ENCODE measurements at regions not wholly inside any gene's neighbourhood (a gene's known extent, or its start where the extent isn't known, plus 50 kb on each side); places are given as distances from the start of the nearest gene placed in this dataset.

DNA sequence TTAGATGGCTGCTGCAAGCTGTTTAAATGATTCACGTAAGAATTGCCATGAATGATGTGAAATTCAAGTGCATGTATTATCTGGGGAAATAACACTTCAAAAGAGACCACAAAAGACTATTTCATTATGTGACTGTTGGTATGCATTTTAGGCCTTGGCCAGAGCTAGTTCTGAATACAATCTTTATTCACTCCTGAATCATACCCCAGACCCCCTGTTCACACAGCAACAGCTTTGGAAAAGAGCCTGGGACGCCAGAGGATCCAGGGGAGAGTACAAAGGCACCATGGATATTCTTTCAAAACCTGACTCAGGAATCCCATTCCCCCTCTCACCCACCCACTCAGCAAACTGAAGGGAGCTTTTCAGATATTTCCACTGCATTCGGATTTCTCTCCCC is 377.1 kb upstream of the DPP6 start:
- DNase-seq (ENCODE audit: low spot score) (no peak), ATAC-seq (no peak)
- Mint-ChIP-seq H3K27ac (no peak overlapping the region), H3K4me1 (no peaks in the 10 kb centered on the region), H3K4me3 (no peak overlapping the region), H3K27me3 (ENCODE audit: low read depth) (peaks cover 11% of the 10 kb centered on the region), H3K9me3 (peaks cover 51% of the 10 kb centered on the region), H3K36me3 (peaks cover 43% of the 10 kb centered on the region)
- ChIA-PET CTCF (no interaction called here), POLR2A (no interaction called here)
- TF ChIP-seq, protein P1, sequence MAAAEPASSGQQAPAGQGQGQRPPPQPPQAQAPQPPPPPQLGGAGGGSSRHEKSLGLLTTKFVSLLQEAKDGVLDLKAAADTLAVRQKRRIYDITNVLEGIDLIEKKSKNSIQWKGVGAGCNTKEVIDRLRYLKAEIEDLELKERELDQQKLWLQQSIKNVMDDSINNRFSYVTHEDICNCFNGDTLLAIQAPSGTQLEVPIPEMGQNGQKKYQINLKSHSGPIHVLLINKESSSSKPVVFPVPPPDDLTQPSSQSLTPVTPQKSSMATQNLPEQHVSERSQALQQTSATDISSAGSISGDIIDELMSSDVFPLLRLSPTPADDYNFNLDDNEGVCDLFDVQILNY (CRISPR knock-in tag; IDR thresholded peaks at IDR 0.05) = no peak
- TF ChIP-seq, protein P2, sequence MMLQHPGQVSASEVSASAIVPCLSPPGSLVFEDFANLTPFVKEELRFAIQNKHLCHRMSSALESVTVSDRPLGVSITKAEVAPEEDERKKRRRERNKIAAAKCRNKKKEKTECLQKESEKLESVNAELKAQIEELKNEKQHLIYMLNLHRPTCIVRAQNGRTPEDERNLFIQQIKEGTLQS (CRISPR knock-in tag; conservative IDR thresholded peaks at IDR 0.05) = no peak
- TF ChIP-seq, protein P3, sequence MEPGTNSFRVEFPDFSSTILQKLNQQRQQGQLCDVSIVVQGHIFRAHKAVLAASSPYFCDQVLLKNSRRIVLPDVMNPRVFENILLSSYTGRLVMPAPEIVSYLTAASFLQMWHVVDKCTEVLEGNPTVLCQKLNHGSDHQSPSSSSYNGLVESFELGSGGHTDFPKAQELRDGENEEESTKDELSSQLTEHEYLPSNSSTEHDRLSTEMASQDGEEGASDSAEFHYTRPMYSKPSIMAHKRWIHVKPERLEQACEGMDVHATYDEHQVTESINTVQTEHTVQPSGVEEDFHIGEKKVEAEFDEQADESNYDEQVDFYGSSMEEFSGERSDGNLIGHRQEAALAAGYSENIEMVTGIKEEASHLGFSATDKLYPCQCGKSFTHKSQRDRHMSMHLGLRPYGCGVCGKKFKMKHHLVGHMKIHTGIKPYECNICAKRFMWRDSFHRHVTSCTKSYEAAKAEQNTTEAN (CRISPR knock-in tag; IDR thresholded peaks at IDR 0.05) = no peak
- no peak for TF ChIP-seq SMAD4 (CRISPR knock-in tag; IDR thresholded peaks at IDR 0.05)
- TF ChIP-seq, protein P4, sequence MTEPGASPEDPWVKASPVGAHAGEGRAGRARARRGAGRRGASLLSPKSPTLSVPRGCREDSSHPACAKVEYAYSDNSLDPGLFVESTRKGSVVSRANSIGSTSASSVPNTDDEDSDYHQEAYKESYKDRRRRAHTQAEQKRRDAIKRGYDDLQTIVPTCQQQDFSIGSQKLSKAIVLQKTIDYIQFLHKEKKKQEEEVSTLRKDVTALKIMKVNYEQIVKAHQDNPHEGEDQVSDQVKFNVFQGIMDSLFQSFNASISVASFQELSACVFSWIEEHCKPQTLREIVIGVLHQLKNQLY (CRISPR knock-in tag; IDR thresholded peaks at IDR 0.05) = no peak
- TF ChIP-seq ZNF121 (CRISPR knock-in tag; IDR thresholded peaks at IDR 0.05) = no peak
- TF ChIP-seq, protein P5, sequence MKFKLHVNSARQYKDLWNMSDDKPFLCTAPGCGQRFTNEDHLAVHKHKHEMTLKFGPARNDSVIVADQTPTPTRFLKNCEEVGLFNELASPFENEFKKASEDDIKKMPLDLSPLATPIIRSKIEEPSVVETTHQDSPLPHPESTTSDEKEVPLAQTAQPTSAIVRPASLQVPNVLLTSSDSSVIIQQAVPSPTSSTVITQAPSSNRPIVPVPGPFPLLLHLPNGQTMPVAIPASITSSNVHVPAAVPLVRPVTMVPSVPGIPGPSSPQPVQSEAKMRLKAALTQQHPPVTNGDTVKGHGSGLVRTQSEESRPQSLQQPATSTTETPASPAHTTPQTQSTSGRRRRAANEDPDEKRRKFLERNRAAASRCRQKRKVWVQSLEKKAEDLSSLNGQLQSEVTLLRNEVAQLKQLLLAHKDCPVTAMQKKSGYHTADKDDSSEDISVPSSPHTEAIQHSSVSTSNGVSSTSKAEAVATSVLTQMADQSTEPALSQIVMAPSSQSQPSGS (CRISPR knock-in tag; IDR thresholded peaks at IDR 0.05; ENCODE audit: borderline replicate concordance, low read depth) = no peak
- no peak for TF ChIP-seq EMX1 (CRISPR knock-in tag; IDR thresholded peaks at IDR 0.05)
- no peak for TF ChIP-seq TEAD1 (CRISPR knock-in tag; IDR thresholded peaks at IDR 0.05)
- TF ChIP-seq NFATC4 (CRISPR knock-in tag; IDR thresholded peaks at IDR 0.05) = no peak
- TF ChIP-seq, protein P6, sequence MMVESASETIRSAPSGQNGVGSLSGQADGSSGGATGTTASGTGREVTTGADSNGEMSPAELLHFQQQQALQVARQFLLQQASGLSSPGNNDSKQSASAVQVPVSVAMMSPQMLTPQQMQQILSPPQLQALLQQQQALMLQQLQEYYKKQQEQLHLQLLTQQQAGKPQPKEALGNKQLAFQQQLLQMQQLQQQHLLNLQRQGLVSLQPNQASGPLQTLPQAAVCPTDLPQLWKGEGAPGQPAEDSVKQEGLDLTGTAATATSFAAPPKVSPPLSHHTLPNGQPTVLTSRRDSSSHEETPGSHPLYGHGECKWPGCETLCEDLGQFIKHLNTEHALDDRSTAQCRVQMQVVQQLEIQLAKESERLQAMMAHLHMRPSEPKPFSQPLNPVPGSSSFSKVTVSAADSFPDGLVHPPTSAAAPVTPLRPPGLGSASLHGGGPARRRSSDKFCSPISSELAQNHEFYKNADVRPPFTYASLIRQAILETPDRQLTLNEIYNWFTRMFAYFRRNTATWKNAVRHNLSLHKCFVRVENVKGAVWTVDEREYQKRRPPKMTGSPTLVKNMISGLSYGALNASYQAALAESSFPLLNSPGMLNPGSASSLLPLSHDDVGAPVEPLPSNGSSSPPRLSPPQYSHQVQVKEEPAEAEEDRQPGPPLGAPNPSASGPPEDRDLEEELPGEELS (CRISPR knock-in tag; IDR thresholded peaks at IDR 0.05) = no peak
- TF ChIP-seq, protein P7, sequence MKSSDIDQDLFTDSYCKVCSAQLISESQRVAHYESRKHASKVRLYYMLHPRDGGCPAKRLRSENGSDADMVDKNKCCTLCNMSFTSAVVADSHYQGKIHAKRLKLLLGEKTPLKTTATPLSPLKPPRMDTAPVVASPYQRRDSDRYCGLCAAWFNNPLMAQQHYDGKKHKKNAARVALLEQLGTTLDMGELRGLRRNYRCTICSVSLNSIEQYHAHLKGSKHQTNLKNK (CRISPR knock-in tag; IDR thresholded peaks at IDR 0.05) = no peak
- TF ChIP-seq ESRRA (CRISPR knock-in tag; IDR thresholded peaks at IDR 0.05; ENCODE audit: borderline replicate concordance) = no peak
- TF ChIP-seq SOX15 (CRISPR knock-in tag; IDR thresholded peaks at IDR 0.05) = no peak
- TF ChIP-seq, protein P8, sequence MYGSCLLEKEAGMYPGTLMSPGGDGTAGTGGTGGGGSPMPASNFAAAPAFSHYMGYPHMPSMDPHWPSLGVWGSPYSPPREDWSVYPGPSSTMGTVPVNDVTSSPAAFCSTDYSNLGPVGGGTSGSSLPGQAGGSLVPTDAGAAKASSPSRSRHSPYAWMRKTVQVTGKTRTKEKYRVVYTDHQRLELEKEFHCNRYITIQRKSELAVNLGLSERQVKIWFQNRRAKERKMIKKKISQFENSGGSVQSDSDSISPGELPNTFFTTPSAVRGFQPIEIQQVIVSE (CRISPR knock-in tag; IDR thresholded peaks at IDR 0.05; ENCODE audit: borderline replicate concordance) = no peak
- TF ChIP-seq, protein P9, sequence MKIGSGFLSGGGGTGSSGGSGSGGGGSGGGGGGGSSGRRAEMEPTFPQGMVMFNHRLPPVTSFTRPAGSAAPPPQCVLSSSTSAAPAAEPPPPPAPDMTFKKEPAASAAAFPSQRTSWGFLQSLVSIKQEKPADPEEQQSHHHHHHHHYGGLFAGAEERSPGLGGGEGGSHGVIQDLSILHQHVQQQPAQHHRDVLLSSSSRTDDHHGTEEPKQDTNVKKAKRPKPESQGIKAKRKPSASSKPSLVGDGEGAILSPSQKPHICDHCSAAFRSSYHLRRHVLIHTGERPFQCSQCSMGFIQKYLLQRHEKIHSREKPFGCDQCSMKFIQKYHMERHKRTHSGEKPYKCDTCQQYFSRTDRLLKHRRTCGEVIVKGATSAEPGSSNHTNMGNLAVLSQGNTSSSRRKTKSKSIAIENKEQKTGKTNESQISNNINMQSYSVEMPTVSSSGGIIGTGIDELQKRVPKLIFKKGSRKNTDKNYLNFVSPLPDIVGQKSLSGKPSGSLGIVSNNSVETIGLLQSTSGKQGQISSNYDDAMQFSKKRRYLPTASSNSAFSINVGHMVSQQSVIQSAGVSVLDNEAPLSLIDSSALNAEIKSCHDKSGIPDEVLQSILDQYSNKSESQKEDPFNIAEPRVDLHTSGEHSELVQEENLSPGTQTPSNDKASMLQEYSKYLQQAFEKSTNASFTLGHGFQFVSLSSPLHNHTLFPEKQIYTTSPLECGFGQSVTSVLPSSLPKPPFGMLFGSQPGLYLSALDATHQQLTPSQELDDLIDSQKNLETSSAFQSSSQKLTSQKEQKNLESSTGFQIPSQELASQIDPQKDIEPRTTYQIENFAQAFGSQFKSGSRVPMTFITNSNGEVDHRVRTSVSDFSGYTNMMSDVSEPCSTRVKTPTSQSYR (CRISPR knock-in tag; IDR thresholded peaks at IDR 0.05) = no peak
- no peak for TF ChIP-seq ZNF219 (CRISPR knock-in tag; IDR thresholded peaks at IDR 0.05; ENCODE audit: borderline replicate concordance)

Data from WTC11 (cell line).